ENCODE measurements at regions not wholly inside any gene's neighbourhood (a gene's known extent, or its start where the extent isn't known, plus 50 kb on each side); places are given as distances from the start of the nearest gene placed in this dataset.

GRCh38 chr10:131648386-131649020, 252.3 kb upstream of the PPP2R2D start:
- WGBS, 3 donors = 60 to 71% (median 66%) methylated on average over 8 of the region's 8 CpGs
- H3K27me3 ChIP-seq = no peaks in the 10 kb centered on the region
- DNase-seq = no peak
- no peaks in the 10 kb centered on the region for H3K36me3 ChIP-seq
- TF ChIP-seq EP300 (IDR thresholded peaks at IDR 0.05) (no peak), POLR2A (IDR thresholded peaks at IDR 0.05) (no peak), CTCF (IDR thresholded peaks at IDR 0.05) (no peak)
- intact Hi-C loops (cut with DNase I) = no loop called here
- no peaks in the 10 kb centered on the region for H3K9me3 ChIP-seq
- H3K27ac ChIP-seq = no peak overlapping the region
- H3K4me3 ChIP-seq = no peak overlapping the region
- no peaks in the 10 kb centered on the region for H3K4me1 ChIP-seq (ENCODE audit: insufficient read depth)

- H3K4me3 ChIP-seq = no peak overlapping the region
- H3K9me3 ChIP-seq = no peaks in the 10 kb centered on the region
- TF ChIP-seq CTCF (IDR thresholded peaks at IDR 0.05) (no peak), POLR2A (IDR thresholded peaks at IDR 0.05) (no peak), EP300 (IDR thresholded peaks at IDR 0.05) (no peak)
- no peaks in the 10 kb centered on the region for H3K4me1 ChIP-seq (ENCODE audit: insufficient read depth)
- WGBS, 3 donors = 74 to 78% (median 75%) methylated on average over 6 of the region's 6 CpGs
- no peaks in the 10 kb centered on the region for H3K27me3 ChIP-seq
- no peaks in the 10 kb centered on the region for H3K36me3 ChIP-seq
- no peak overlapping the region for H3K27ac ChIP-seq
- no peak for DNase-seq
- intact Hi-C loops (cut with DNase I) = no loop called here
These were observed 251.2 kb upstream of the PPP2R2D start for GRCh38 chr10:131649617-131650016.

GRCh38 chr10:131650169-131650705, 250.6 kb upstream of the PPP2R2D start:
- no peak overlapping the region for H3K4me3 ChIP-seq
- intact Hi-C loops (cut with DNase I) = no loop called here
- H3K27ac ChIP-seq = no peak overlapping the region
- no peaks in the 10 kb centered on the region for H3K27me3 ChIP-seq
- DNase-seq = no peak
- TF ChIP-seq POLR2A (IDR thresholded peaks at IDR 0.05) (no peak), EP300 (IDR thresholded peaks at IDR 0.05) (no peak), CTCF (IDR thresholded peaks at IDR 0.05) (no peak)
- H3K4me1 ChIP-seq (ENCODE audit: insufficient read depth) = no peaks in the 10 kb centered on the region
- 36 to 48% (median 45%) methylated on average over 12 of the region's 12 CpGs for WGBS, 3 donors
- no peaks in the 10 kb centered on the region for H3K9me3 ChIP-seq
- no peaks in the 10 kb centered on the region for H3K36me3 ChIP-seq

GRCh38 chr10:131650771-131651673, 249.8 kb upstream of the PPP2R2D start:
- DNase-seq = no peak

More at GRCh38 chr10:131650771-131651673, 249.8 kb upstream of the PPP2R2D start:
- H3K36me3 ChIP-seq = no peaks in the 10 kb centered on the region
- H3K4me3 ChIP-seq = no peak overlapping the region
- no peaks in the 10 kb centered on the region for H3K27me3 ChIP-seq
- TF ChIP-seq POLR2A (IDR thresholded peaks at IDR 0.05) = no peak
- TF ChIP-seq EP300 (IDR thresholded peaks at IDR 0.05) = no peak
- no peak for TF ChIP-seq CTCF (IDR thresholded peaks at IDR 0.05)
- intact Hi-C loops (cut with DNase I) = no loop called here
- no peaks in the 10 kb centered on the region for H3K4me1 ChIP-seq (ENCODE audit: insufficient read depth)
- no peak overlapping the region for H3K27ac ChIP-seq
- 64 to 74% (median 73%) methylated on average over 23 of the region's 23 CpGs for WGBS, 3 donors
- H3K9me3 ChIP-seq = no peaks in the 10 kb centered on the region
